Duodenal mucosa (tissue), 2 donors: ENCODE measurements at regions not wholly inside any gene's neighbourhood (a gene's known extent, or its start where the extent isn't known, plus 50 kb on each side); places are given as distances from the start of the nearest gene placed in this dataset.
"Not testable (repeated sequence)": the region's sequence is repeated elsewhere in the genome, so short reads cannot be mapped to it uniquely, and the experiment has no call there.

Source experiments
- H3K27ac ChIP-seq: one replicate; pipeline ENCODE4 v1.7.0; 2013; ENCODE audit warnings: low read depth, low read length
- H3K27me3 ChIP-seq, 2 donors: one replicate each; pipeline ENCODE4 v1.7.0; 2013; ENCODE audit warnings: low read length in 2 of 2, control low read depth in 1 of 2; ENCODE audit not compliant: insufficient read depth in 2 of 2, control insufficient read depth in 1 of 2
- H3K36me3 ChIP-seq, 2 donors: one replicate each; pipeline ENCODE4 v1.7.0; 2013; ENCODE audit warnings: low read length in 2 of 2, control low read depth in 1 of 2; ENCODE audit not compliant: insufficient read depth in 2 of 2, control insufficient read depth in 1 of 2
- H3K4me1 ChIP-seq, 2 donors: one replicate each; pipeline ENCODE4 v1.7.0; 2013; ENCODE audit warnings: low read length in 2 of 2, control low read depth in 1 of 2; ENCODE audit not compliant: insufficient read depth in 2 of 2, control insufficient read depth in 1 of 2
- H3K4me3 ChIP-seq, 2 donors: one replicate each; pipeline ENCODE4 v1.7.0; 2013; ENCODE audit warnings: low read length in 2 of 2, low read depth in 1 of 2
- H3K9ac ChIP-seq, 2 donors: one replicate each; pipeline ENCODE4 v1.7.0; 2013; ENCODE audit warnings: low read length in 2 of 2, low read depth in 1 of 2
- H3K9me3 ChIP-seq, 2 donors: one replicate each; pipeline ENCODE4 v1.7.0; 2013; ENCODE audit warnings: low read length in 2 of 2, control low read depth in 1 of 2; ENCODE audit not compliant: control insufficient read depth in 1 of 2

GRCh38 chr2:167582619-167583018, 664.8 kb downstream of the STK39 start:
- H3K36me3 ChIP-seq, result no peaks in the 10 kb centered on the region
- H3K9ac ChIP-seq, result no peak overlapping the region
- no peaks in the 10 kb centered on the region for H3K9me3 ChIP-seq
- no peaks in the 10 kb centered on the region for H3K27me3 ChIP-seq
- H3K27ac ChIP-seq, result no peak overlapping the region
- H3K4me1 ChIP-seq, result no peaks in the 10 kb centered on the region
- H3K4me3 ChIP-seq, result no peak overlapping the region

DNA sequence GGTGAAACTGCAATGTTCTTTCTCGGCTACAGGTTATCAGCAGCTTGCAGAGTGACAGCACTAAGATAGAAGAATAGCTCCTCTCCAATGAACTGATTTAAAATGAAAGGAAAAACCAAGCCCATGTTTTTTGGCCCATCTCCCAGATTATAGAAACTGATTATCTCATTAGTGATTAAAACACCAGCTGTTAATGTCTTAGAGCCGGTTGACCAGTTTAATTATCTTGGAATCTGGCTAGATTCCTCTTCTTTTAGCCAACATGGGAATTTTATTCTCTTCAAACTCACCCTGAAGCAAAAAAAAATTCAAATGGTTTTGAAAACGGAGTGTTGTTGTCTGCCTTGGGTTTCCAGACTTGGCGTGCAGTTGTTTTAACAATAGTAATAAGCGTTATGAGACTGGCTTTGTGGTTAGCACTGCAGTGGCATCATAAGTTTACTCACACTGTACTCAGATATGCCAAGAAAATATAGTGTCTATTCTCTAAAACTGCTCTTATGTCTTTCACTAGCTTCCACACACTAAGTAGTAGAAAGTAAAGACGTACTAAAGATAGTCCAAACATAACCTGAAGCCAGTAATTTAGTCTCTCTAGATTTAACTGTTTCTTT, 665.3 kb downstream of the STK39 start:
- Histone ChIP-seq H3K9ac (no peak overlapping the region), H3K4me3 (no peak overlapping the region), H3K4me1 (no peaks in the 10 kb centered on the region)

DNA sequence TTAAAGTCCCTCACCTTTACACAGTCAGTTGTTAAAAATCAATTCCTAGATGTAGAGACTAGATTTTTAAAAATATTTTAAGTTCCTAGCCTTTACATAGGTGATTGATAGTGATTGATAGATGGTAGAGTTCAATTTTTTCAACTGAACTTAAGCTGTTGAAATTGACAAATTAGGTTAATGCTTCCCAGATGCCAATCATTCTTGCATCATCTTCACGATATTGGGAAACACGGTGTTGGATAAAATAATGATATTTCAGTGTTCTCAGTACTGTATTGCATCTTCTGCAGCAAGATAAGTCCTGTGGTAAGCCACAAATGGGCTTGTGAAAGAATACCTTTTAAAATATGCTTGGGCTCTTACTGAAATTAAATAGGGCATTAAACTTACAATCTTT, 667.6 kb downstream of the STK39 start:
- Histone ChIP-seq H3K4me3 (no peak overlapping the region), H3K27me3 (no peaks in the 10 kb centered on the region)

More for the DNA sequence above, 665.3 kb downstream of the STK39 start:
- no peak overlapping the region for H3K27ac ChIP-seq
- no peaks in the 10 kb centered on the region for H3K36me3 ChIP-seq
- H3K27me3 ChIP-seq, result no peaks in the 10 kb centered on the region
- H3K9me3 ChIP-seq, result no peaks in the 10 kb centered on the region

DNA sequence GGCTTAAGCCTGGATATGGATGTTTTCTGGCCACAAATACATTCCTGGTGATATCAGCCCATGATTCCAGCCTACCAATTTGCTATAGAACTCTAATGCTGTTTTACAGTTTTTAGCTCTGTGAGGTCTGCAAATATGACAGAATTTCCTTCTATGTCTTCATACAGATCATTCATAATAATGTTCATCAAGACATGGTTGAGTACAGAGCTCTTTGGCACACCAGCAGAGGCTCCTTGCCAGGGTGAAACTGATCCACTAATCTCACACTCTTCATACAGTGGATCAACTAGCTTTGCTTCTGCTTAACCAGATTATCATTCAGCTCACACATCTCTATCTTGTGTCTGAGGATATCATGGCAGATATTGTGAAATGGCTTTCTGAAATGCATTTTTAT, 672.1 kb downstream of the STK39 start:
- H3K27ac ChIP-seq, result no peak overlapping the region
- H3K4me3 ChIP-seq, result no peak overlapping the region
- no peaks in the 10 kb centered on the region for H3K36me3 ChIP-seq
- H3K9ac ChIP-seq, result no peak overlapping the region
- H3K9me3 ChIP-seq, result no peaks in the 10 kb centered on the region
- no peaks in the 10 kb centered on the region for H3K4me1 ChIP-seq
- no peaks in the 10 kb centered on the region for H3K27me3 ChIP-seq

More for the DNA sequence above, 667.6 kb downstream of the STK39 start:
- Histone ChIP-seq H3K4me1 (no peaks in the 10 kb centered on the region), H3K27ac (no peak overlapping the region), H3K36me3 (no peaks in the 10 kb centered on the region), H3K9ac (no peak overlapping the region), H3K9me3 (no peaks in the 10 kb centered on the region)

DNA sequence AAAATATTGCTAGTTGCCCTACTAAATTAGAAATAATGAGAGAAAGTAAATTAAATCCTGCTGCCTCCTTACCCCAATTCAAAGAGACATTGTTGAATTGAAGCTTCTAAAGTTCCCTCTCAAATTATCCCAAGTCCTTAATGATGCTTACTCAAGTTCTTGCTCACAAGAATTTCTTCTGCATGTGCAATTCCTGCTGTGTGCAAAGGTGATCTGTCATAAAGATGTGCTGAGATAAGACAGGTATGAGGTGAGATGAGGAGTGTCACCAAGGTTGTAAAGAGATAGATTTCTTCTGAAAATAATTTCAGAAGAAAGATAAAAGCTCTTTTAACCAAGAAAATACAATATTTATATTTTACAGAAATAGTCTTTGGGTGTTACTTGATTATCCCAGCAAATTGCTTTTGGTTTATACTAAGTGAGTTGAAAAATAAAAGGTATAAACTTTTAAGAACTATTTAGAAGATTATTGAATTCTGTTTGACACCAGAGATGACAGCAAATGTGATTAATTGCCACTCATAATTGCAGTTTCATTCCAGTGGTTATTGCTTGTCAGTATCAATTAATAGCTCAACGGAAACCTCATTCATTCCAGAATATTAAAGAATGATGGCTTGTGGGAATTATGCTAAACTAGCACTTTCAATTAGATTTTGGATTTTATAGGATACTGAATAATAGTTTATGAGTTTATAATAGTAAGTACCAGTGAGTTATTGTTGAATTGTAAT, 674.3 kb downstream of the STK39 start:
- Histone ChIP-seq H3K36me3 (no peaks in the 10 kb centered on the region), H3K9ac (no peak overlapping the region), H3K9me3 (no peaks in the 10 kb centered on the region), H3K27me3 (no peaks in the 10 kb centered on the region), H3K4me1 (no peaks in the 10 kb centered on the region), H3K27ac (no peak overlapping the region), H3K4me3 (no peak overlapping the region)

GRCh38 chr2:167570370-167570769, 677.0 kb downstream of the STK39 start:
- Histone ChIP-seq H3K36me3 (no peaks in the 10 kb centered on the region), H3K9me3 (no peaks in the 10 kb centered on the region), H3K4me1 (no peaks in the 10 kb centered on the region), H3K9ac (no peak overlapping the region), H3K27me3 (no peaks in the 10 kb centered on the region), H3K27ac (no peak overlapping the region), H3K4me3 (no peak overlapping the region)

DNA sequence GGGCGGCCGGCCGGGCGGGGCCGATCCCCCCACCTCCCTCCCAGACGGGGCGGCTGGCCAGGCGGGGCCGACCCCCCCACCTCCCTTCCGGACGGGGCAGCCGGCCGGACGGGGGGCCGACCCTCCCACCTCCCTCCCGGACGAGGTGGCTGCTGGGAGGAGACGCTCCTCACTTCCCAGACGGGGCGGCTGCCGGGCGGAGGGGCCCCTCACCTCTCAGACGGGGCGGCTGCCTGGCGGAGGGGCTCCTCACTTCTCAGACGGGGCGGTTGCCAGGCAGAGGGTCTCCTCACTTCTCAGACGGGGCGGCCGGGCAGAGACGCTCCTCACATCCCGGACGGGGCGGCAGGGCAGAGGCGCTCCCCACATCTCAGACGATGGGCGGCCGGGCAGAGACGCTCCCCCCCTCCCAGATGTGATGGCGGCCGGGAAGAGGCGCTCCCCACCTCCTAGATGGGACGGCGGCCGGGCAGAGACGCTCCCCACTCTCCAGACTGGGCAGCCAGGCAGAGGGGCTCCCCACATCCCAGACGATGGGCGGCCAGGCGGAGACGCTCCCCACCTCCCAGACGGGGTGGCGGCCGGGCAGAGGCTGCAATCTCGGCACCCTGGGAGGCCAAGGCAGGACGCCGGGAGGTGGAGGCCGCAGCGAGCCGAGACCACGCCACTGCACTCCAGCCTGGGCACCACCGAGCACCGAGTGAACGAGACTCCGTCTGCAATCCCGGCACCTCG, 675.8 kb downstream of the XIRP2 start:
- H3K27ac ChIP-seq, H3K36me3 ChIP-seq, H3K27me3 ChIP-seq, H3K9me3 ChIP-seq, H3K4me3 ChIP-seq, H3K4me1 ChIP-seq, H3K9ac ChIP-seq: not testable (repeated sequence)

DNA sequence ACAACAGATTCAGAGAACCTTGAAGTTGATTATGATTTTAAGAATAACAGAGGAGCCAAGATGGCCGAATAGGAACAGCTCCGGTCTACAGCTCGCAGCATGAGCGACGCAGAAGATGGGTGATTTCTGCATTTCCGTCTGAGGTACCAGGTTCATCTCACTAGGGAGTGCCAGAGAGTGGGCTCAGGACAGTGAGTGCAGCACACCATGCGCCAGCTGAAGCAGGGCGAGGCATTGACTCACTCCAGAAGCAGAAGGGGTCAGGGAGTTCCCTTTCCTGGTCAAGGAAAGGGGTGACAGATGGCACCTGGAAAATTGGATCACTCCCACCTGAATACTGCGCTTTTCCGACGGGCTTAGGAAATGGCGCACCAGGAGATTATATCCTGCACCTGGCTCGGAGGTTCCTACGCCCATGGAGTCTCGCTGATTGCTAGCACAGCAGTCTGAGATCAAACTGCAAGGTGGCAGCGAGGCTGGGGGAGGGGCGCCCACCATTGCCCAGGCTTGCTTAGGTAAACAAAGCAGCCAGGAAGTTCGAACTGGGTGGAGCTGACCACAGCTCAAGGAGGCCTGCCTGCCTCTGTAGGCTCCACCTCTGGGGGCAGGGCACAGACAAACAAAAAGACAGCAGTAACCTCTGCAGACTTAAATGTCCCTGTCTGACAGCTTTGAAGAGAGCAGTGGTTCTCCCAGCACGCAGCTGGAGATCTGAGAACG, 670.2 kb downstream of the XIRP2 start:
- H3K9ac ChIP-seq, H3K4me3 ChIP-seq, H3K27me3 ChIP-seq, H3K9me3 ChIP-seq, H3K4me1 ChIP-seq, H3K36me3 ChIP-seq, H3K27ac ChIP-seq: not testable (repeated sequence)

- peaks cover 0 to 3% of the 10 kb centered on the region in 2 donors for H3K9me3 ChIP-seq
- no peaks in the 10 kb centered on the region for H3K27me3 ChIP-seq
- no peak overlapping the region for H3K27ac ChIP-seq
- H3K4me1 ChIP-seq, result no peaks in the 10 kb centered on the region
- H3K9ac ChIP-seq, result no peak overlapping the region
- no peak overlapping the region for H3K4me3 ChIP-seq
- H3K36me3 ChIP-seq, result no peaks in the 10 kb centered on the region
Measured at GRCh38 chr2:167555098-167555720, 666.9 kb downstream of the XIRP2 start.
